NCI-H460 (cell line): ENCODE measurements at regions not wholly inside any gene's neighbourhood (a gene's known extent, or its start where the extent isn't known, plus 50 kb on each side); places are given as distances from the start of the nearest gene placed in this dataset.

Experiments used
- DNase-seq: peaks from one replicate; pipeline ENCODE4 v3.0.0-alpha.2; 2016; ENCODE audit warnings: low read depth; ENCODE audit errors: extremely low read depth

DNA sequence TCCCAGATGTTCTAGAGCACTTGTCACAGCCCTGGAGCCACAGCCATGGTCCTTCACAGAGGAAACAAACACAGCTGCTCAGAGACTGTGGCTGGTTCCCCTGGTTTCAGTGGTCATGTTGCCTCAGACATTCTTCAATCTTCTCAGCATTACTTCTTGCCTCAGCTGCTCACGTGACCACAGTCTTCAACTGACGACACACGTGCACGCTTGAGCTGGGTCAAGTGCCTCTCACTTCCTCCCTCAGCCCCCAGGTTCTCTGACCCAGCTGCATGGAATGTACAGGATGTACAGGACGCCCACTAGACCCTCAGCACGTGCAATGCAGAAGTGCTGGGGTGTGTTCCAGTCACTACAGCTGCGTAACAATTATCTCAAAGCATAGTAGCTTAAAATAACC lies 159.8 kb upstream of the GGTLC1 start:
- DNase-seq, result no peak

DNA sequence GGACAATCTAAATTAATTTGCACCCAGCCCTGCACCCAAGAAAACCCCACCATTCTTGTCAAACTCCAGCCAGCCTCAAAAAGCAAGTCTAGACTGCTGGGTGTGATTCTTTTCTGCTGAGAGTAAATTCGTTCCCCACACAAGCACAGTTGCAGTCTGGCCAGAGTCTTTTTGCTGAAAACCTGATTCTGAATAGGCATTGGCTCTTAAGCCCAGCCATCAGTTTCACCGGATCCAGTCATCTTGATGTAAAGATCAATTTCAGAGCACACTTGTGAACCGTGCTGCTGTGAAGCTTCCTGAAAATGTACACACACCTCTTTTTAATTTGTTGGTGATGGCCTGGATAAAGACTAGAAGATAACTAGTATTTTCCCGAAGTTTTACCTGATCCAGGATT lies 159.4 kb upstream of the GGTLC1 start:
- no peak for DNase-seq

DNA sequence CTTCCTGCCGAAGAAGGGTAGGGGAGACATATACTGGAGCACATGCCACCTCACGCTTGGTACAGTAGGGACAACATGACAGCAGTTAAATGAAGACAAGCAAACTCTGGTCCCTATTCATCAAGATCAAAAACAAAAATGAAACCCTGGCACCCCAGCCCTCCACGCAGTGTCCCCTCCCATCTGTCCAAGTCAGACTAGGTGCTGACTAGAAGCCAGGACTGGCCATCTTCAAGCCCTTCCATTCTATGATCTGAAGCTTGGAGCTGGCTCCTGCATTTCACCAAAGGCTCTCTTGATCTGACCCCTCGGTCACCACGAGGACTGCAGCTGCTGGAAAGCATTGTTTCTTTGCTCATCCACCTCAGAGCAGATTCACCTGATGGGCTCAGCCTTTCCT lies 158.9 kb upstream of the GGTLC1 start:
- DNase-seq, result no peak

DNA sequence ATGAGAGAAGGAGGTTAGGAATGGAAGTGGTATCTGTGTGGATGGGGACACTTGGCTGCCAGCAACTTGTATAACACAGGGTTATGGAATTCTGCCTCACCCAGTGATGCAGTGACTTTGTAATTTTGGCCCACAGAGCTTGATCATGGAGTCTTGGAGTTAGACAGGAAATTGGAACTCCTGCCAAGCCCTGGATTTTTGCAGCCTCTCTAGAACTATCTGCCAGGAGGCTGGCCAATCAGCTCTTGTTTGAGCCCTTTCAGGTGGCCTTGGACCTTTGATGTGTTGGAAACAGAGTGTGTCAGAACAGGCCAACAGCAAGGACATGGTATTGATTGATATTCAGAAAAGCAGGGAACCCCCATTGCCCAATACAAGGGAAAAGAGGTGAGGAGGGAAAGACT lies 157.7 kb upstream of the GGTLC1 start:
- DNase-seq, result no peak

DNA sequence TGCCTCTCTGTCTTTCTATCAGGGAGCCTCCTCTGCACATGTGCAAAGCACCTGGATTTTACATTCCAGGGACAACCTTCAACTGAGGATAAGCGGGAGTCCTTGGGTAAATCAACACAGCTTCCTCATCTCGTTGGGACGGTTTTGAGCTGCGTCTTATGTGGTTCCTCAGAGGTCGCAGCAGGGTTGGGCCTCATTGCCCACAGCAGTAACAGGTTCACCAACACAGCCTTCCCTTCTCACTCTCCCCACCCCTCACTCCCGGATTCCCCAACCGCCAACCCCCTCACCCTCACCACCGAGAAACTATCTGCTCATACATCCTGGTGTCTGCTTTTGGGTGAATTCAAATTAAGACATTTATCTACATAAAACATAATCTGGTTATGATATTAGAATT lies 155.8 kb upstream of the GGTLC1 start:
- DNase-seq, result no peak

DNA sequence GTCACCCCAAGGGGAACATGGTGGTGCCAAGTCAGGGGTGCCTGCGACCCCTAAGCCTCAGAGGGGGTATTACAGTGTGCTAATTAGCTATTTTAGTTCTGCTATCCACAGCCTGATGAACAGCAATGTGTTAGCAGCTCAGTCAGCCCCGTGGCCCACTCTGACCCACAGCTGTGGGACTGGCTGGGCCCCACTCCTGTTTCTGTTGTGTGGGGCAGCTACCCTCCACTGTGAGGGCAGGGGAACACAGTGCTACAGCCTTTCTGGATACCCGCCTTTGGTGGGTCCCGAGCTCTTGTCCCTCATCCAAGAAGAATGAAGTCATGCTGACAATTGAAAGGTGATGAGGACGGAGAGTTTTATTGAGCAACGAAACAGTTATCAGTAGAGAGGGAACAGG lies 152.5 kb upstream of the GGTLC1 start:
- DNase-seq, result no peak

DNA sequence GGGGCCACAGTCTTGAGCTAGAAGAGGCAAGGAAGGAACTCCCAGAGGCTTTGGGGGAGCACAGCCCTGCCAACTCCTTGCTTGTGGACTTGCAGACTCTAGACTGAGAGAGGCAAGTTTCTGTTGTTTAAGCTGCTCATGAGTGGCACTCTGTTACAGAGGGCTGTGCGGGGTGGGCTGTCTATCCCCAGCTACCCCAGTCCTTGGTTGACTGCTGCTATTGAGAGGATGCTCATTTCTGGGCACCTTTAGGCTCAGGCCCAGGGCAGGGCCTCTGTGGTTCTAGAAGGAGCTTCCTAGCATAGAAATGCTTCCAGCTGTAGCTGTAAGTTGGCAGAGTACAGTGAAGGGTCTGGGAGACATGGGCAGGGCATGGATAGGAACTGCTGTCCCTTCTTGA lies 151.3 kb upstream of the GGTLC1 start:
- DNase-seq, result no peak

DNA sequence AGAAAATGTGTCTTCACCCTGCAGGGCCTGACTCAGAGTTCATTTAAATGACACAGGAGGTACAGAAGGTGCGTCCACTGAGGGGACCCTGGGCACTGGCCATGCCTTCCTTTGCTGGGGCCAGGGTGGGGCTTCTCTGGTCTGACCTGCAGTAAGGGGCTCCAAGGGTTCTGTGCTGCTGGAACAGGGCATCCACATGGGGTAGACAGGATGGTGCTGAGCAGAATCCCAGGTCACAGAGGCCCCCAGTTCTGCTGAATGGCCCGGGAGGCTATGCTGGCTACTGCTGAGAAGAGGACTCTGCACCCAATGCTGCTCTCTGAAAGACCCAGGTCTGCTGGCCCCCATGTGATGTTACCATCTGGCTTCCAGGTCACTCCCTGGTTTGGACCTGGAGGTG lies 150.4 kb upstream of the GGTLC1 start:
- DNase-seq, result no peak

DNA sequence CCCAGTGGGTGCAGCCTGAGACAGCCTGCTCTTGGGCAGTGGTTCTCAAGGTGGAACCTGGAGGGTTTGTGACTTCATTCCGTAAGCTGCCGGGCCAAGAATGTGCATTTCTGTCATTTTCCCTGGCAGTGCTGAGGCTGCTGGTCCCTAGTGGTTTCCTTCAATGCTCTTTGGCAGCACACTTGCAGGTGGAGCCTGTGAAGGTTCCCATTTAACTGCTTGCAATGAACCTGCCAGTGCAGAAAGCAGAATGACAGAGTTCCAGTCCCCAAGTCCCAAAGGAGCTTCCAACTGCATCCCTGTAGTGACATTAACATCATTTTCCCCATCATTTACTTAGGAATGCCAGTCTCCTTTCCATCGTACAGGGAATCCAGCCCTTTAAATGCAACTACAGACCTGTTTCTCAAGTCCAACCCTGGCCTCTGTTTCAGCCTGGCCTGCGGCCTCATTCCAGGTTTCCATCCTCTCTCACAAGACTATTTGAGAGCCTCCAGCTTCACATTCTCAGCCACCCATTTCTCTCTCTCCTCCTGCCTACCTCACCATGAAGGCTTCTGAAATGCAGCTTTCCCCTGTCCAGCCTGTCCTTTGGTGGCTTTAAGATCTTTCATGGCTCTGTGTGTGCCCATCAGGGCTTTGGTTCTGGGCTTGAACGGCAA lies 149.7 kb upstream of the GGTLC1 start:
- no peak for DNase-seq

DNA sequence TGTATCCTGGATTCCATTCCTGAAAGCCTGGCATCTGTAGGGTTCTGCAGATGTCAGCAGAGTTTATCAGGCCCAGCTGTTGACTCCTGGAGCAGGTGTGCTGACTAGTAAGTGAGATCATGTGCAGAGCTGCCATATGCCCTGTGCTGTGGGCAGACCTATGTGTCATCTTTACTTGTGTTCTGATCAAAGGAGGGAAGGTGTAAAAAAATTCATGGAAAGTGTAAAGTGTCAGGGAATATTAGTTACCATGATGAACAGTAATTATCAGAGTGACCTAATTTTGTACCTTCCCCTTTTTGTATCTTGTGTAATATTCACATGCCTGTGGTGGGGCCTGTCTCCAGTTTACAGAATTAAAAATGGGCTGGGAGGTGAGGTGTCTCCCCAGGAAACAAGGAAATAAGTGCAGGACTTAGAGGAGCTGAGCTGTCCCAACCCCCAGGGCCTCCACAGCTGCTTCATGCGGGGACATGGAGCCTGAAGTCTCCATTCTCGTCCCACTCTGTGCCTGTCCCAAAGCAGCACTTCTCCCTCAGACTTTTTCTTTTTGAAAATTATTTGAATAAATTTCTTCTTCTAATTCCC lies 148.2 kb upstream of the GGTLC1 start:
- DNase-seq, result no peak

DNA sequence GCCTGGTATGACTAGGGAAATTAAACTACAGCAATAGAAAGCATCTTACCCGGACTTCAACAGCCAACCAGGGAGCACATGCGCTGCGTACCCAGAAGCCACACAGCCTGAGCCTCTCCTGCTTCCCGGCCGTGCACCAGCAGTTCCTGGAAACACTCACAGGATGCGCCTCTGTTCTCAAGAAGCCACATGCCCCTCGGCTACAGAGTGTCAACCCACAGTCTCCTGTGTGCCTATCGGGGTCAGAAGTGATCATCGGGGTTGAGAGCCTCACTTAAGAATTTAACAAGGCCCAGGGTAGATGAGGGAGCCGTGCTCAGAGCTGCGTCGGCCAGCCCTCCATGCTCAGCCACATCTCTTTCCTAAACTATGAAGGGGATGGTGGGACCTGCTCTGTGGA lies 147.2 kb upstream of the GGTLC1 start:
- no peak for DNase-seq

DNA sequence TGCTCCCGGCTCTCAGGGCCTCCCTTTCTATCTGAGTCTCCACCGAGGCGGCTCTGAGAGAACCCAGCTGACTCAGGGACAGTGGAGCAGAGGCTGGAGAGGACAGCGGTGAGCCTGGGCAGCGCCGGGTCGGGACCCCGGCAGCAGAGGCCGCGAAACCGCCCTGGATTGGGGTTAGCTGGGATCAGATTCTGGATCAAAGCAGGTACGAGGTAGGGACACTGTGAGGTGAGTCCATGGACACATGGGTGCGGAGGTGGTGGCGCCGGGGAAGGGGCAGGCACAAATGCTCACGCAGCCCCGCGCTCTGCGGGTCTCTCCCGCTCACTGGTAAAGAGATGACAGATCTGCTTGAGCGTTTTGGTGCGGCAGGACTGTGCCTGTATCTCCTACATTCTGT lies 146.4 kb upstream of the GGTLC1 start:
- DNase-seq, result no peak

DNA sequence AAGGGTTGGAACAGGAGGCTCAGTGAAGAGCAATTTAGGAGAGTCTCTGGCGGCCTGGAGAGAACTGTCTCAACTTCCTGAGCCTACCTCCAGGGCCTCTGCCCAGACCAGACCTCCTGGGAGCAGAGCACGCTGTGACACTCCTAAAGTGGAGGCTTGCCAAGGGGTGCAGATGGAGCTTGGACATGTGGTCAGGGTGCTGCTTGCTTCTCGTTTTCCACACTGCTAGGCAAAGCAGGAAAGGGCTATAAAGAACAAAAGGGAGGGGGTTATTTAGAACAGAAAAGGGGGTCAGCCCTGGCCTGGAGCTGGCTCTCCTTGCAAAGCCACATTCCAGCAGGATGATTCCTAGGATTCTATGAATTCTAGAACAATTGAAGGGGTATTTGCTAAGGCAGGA lies 145.7 kb upstream of the GGTLC1 start:
- DNase-seq, result no peak

DNA sequence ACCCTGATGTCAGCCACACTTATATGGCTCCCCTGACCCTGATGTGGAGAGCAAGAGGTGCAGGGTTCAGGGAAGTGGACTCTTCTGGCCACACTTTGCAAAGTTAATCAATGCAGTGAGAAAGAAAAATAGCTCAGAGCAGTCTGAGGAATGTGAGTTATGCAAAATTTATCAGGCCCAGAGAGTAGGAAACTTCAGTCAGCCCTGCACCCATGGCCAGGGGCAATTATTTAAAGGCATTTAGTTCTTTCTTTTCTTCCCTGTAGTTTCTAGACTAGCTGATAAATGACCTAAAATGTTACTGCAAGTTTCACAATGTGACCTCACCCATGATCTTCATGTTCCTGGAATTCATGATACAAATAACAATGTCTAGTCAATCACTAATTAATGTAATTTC lies 143.7 kb upstream of the GGTLC1 start:
- no peak for DNase-seq

DNA sequence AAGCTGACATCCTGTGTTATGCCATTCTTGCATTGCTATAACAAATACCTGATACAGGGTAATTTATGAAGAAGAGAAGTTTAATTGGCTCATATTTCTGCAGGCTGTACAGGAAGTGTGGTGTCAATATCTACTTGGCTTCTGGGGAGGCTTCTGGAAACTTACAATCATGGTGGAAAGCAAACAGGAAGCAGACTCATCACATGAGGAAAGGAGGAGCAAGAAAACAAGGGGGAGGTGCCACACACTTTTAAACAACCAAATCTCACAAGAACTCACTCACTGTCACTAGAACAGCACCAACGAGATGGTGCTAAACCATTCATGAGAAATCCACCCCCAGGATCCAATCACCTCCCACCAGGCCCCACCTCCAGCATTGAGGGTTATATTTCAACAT lies 143.1 kb upstream of the GGTLC1 start:
- DNase-seq, result no peak

DNA sequence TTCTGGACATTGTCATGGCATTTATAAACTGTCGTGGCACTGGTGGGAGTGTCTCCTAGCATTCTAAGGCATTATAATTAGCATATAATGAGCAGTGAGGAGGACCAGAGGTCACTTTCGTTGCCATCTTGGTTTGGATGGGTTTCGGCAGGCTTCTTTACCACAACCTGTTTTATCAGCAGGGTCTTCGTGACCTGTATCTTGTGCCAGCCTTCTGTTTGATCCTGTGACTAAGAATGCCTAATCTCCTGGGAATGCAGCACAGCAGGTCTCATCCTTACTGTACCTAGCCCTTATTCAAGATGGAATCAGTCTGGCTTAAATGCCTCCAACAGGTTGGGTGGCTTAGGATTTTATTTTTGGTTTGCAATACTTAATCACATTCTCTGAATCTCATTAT lies 142.7 kb upstream of the GGTLC1 start:
- DNase-seq, result no peak

DNA sequence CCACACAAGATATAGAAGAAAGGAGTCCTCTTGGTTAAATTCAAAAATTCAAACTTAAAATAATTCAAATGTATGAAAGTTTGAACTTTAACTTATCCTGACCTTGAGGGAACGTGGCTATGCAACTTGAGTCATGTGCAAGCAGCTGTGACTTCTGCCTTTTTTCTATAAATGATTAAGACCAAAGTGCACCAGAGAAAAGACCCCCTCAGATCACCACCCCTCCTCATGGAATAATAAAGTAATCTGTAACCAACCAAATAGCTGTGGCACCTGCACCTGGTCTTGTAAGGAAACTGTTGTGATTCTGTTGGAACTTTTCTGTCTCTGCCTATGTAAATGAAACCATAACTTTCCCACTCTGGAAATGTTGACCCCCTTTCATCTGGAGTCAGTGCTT lies 141.1 kb upstream of the GGTLC1 start:
- DNase-seq, result no peak

DNA sequence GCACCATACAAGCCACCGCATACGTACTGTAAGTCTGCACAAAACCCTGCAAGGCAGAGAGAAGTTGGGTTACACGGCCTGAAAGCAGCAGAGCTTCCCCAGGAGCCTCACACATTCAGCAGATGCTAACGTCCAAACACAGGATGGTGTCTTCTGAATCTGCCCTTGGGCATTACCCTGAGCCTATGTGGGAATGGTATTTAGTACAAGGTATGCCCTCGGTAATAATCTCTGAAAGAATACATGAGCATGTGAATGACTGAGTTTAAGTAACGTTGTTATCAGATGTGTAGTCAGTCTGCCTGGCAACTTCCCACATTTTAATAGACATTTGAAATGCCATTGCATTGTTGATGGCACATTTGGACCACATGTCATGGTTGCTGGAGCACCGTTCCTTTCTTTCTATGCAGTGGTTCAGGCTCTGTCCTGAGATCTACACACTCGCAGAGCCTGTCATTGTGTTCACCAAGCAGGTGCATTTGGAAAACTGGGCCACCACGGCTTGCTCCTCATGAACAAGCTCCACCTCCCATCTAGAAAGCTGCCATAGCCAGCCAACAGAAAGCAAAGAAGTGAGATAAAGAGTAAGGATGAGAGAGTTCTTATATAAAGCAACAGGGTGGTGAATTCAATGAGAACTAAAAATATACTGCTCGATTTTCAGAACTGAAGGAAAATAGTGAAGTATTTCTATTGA lies 136.5 kb upstream of the GGTLC1 start:
- no peak for DNase-seq

DNA sequence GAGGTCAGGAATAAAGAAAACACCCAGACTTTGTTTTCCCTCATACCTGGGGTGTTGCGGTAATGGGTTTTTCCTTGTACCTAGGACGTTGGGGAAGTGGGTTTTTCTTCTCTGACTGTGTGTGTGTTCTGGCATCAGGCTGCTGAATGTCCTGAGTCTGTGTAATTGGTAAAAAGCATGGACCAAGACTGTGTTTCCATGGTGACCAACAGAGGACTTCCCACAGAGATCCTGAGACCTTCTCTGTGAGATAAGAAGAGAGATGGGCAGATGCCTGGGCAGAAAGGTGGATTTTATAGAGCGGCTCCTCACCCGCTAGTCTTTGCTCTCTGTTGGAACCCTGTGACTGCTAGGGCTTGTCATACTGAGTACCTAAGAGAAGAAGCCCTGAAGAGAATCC lies 135.4 kb upstream of the GGTLC1 start:
- no peak for DNase-seq

DNA sequence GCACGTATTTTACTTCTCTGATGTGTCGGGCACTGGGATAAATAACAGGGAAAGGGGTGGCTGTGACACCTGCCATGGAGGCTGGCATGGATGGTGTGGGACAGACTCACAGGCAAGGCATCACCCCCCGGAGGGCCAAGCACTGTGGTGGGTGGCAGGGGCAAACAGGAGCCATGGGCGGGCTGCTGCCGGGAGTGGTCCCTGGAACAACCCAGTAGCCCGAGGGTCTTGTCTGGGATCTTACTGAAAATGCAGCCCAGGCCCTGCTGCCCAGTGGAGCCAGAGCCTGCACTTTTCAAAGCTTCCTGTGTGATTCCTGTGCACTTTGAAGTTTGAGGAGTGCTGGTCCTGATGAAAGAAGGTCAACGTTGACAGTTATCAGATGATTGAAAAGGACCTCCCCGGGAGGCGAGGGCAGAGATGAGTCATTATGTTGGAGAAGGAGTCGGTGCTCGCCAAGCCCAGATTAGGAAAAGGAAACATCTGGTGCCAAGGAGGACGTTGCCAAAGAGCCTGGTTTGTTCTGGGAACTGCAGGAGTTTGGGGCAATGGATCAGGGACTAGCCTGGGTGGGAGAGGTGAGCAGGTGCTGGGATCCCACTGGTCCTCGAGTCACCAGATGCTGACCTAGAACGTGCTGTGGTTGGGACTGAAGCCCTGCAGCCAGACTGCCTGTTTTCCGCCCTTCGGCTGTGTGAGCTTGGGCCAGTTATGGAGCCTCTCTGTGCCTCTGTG lies 130.0 kb upstream of the GGTLC1 start:
- no peak for DNase-seq

DNA sequence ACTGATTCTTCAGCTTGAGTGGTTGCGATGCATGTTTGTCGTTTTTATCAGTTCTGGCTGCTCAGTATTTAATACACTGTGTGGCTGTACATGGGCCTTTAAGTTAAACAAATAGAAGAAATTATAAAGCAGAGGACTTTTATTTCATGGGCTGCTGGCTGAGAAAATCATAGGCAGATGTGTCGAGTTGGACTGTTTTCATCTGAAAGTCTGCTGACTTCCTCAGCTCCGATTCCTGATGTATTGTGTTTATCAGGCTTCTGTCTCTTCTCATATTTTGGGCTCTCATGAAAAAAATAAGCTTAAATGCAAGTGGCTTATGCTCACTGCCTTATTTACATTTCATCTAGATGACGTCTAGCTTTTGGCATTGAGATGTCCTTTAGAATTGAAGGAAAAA lies 129.5 kb upstream of the GGTLC1 start:
- DNase-seq, result no peak

DNA sequence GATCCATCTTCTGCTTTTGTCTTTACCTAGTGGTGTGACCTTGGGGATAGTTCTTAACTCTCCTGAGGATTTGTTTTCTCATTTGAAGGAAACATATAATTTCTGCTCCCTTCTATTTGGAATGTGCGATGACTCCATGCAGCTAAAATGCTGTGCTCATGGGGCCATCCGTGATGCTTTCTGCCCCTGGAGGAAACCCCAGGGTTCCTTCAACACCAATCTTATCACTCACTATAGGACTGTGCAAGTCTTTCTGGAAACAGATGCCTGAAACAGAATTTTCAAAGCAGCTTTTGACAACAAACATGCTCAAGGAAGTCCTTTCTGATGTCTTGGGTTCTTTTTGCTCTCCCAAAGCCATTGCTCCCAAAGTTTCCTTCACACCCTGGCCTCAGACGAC lies 128.8 kb upstream of the GGTLC1 start:
- no peak for DNase-seq
